ENCODE measurements at regions not wholly inside any gene's neighbourhood (a gene's known extent, or its start where the extent isn't known, plus 50 kb on each side); places are given as distances from the start of the nearest gene placed in this dataset.

DNA sequence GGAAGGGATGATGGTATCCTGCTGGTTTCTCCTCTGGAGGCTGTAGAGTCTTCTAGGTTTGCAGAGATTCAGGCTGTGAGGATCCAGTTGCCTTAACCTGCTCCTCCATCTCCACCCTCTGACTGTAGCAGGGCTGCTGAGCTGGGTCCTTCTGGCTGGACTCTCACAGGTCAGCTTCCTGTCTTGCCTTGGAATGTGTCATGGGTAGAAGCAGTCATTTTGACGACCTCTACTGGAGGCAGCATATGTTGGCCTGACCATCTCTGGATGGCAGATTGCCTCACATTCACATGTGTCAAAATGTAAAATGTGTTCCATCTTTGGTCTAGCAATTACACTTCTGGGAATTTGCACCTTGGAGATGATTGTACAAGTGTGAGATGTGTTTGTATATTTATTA, 504.4 kb upstream of the EEF2KMT start:
- TF ChIP-seq, protein P1, sequence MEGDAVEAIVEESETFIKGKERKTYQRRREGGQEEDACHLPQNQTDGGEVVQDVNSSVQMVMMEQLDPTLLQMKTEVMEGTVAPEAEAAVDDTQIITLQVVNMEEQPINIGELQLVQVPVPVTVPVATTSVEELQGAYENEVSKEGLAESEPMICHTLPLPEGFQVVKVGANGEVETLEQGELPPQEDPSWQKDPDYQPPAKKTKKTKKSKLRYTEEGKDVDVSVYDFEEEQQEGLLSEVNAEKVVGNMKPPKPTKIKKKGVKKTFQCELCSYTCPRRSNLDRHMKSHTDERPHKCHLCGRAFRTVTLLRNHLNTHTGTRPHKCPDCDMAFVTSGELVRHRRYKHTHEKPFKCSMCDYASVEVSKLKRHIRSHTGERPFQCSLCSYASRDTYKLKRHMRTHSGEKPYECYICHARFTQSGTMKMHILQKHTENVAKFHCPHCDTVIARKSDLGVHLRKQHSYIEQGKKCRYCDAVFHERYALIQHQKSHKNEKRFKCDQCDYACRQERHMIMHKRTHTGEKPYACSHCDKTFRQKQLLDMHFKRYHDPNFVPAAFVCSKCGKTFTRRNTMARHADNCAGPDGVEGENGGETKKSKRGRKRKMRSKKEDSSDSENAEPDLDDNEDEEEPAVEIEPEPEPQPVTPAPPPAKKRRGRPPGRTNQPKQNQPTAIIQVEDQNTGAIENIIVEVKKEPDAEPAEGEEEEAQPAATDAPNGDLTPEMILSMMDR (IDR thresholded peaks at IDR 0.05; ENCODE audit: control extremely low read depth, extremely low read depth, low read depth, missing control alignments): no peak
- ChIA-PET POLR2A (no interaction called here), CTCF (no interaction called here)
- no peak for DNase-seq (ENCODE audit: extremely low spot score)

DNA sequence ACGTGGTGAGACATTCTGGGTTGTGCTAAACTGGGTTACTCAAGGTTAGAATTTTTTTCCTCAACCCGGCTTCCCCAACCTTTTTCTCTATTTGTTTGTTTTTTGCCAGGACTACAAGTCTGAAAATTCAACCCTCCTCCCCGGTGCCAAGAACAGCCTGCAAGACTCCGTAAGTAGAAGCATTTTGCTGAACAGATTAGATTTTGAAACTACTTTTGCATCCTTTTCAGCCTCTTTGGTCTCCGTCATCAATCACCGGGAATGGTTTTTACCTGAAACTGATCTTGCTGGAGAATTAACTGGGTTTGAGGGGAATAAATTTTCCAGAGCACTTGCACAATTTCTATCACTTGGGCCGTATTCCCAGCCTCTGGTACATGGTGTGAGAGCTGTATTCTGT, 501.2 kb upstream of the EEF2KMT start:
- TF ChIP-seq, protein P1 (IDR thresholded peaks at IDR 0.05; ENCODE audit: control extremely low read depth, extremely low read depth, low read depth, missing control alignments): no peak
- CTCF ChIA-PET: no interaction called here
- POLR2A ChIA-PET: no interaction called here
- no peak for DNase-seq (ENCODE audit: extremely low spot score)

DNA sequence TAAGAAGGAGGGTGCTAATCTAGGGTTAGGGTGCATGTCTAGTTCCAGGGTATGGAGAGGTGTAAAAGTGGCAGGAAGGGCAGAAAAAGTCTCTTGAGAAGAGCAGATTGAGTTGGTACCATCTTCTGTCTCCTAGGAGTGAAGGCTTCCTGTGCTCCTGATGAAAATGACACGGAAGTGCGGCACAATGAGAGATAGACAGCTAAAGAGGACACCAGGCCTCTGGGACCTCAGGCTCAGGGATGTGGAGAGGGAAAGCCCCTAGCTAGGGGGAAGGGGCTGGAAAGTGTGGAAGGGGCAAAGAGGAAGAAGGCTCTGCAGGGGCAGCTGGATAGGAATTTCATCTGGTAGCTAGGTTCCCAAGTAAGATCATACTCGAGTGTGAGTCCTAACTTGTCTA, 498.3 kb upstream of the EEF2KMT start:
- ChIA-PET CTCF (interaction anchor here (1.3 kb wide), 1 partner anchor 20 kb away, joined by 4 read pairs; no protein-coding TSS in a partner anchor), POLR2A (no interaction called here)
- no peak for DNase-seq (ENCODE audit: extremely low spot score)
- TF ChIP-seq, protein P1 (IDR thresholded peaks at IDR 0.05; ENCODE audit: control extremely low read depth, extremely low read depth, low read depth, missing control alignments): no peak

DNA sequence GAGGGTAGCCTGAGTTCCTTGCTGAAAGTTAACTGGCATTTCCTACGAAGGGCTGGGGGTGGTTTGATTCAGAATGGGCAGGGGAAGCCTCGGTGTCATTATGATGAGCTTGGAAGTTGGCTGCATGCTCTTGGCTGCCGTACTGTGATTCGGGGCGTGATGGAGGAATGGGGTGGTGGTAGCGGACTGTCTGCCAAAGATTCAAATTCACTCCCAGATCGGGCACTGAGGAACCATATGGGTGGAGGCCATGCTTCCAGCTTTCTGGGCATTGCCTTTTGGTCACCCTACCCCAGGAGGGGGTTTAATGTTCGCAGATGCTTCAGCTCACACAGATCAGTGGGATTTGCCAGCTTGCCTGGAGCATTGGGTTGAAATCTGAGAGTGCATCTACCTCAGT, 492.8 kb upstream of the EEF2KMT start:
- ChIA-PET CTCF (no interaction called here), POLR2A (no interaction called here)
- TF ChIP-seq, protein P1 (IDR thresholded peaks at IDR 0.05; ENCODE audit: control extremely low read depth, extremely low read depth, low read depth, missing control alignments): no peak
- no peak for DNase-seq (ENCODE audit: extremely low spot score)

DNA sequence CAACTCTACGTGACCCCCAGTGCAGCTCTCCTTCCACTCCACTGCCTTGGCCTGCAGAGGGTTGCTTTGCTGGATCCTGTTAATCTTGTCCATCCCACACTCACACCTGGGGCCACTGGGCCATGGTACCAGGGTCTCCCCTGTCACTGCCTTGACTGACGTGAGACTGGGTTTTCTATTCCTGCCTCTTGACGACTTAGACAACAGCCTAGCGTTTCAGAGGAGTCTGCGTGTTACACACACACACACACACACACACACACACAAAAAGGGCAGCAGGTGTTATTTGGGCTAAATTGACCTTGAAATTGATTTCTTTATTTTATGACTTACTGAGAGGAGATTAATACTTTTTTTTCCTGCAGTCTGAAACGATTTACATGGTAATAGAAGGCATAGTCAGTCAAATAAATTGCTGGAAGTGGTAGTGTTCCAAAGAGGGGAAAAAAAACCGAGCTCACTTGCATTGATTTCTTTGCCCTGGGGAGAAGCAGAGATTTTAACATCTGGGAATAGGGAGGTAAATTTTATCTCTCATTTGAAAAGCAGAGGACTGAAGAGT, 492.3 kb upstream of the EEF2KMT start:
- TF ChIP-seq, protein P1 (IDR thresholded peaks at IDR 0.05; ENCODE audit: control extremely low read depth, extremely low read depth, low read depth, missing control alignments): no peak
- POLR2A ChIA-PET: no interaction called here
- no peak for DNase-seq (ENCODE audit: extremely low spot score)
- CTCF ChIA-PET: no interaction called here

DNA sequence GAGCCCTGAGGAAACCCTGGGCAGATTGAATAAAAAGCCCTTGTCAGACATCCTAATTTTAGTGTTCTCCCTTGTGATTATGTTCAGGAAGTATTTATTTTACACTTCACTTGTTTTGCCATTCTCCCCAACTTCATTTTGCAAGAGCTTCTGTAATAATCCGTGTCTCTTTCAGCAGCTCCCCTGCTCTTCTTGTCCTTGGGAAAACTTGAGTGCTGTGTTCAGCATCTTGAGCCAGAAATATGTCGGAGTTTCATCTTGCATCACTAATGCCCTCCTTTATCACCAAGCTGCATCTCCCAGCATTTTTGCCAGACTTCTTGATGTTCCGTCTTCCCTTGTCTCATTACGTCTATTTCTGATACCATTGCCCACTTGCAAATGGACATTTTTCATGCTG, 486.5 kb upstream of the EEF2KMT start:
- POLR2A ChIA-PET: no interaction called here
- no peak for DNase-seq (ENCODE audit: extremely low spot score)
- CTCF ChIA-PET: interaction anchor here (1.2 to 1.4 kb wide), 2 partner anchors 32 to 48 kb away, joined by 3 to 5 read pairs; no protein-coding TSS in a partner anchor

More for the DNA sequence above, 486.5 kb upstream of the EEF2KMT start:
- TF ChIP-seq, protein P1 (IDR thresholded peaks at IDR 0.05; ENCODE audit: control extremely low read depth, extremely low read depth, low read depth, missing control alignments): no peak
